GM12878 (cell line): ENCODE measurements at regions not wholly inside any gene's neighbourhood (a gene's known extent, or its start where the extent isn't known, plus 50 kb on each side); places are given as distances from the start of the nearest gene placed in this dataset.

ENCODE experiments used
- ATAC-seq: fragments of 200-7000 bp; cut with Tn5 transposase; 3 replicates; pipeline ENCODE4 v1.9.1; 2020; ENCODE audit warnings: mild to moderate bottlenecking, moderate library complexity
- BruUV-seq: library from RNA; stranded (reverse); fragments of 400-500 nt; replicated peaks from 2 replicates; lab custom pipeline; 2021; lab: Mats Ljungman, UMichigan
- CTCF ChIA-PET: fragments of 300-600 bp; sonication (Branson Sonifier 250); formaldehyde crosslinking; extraction: SDS; loops from one replicate; lab custom pipeline; 2021; ENCODE audit warnings: inconsistent platforms; lab: Yijun Ruan, JAX
- POLR2A ChIA-PET: fragments of 350-600 bp; formaldehyde crosslinking; extraction: SDS; loops from one replicate; lab custom pipeline; 2021; ENCODE audit warnings: inconsistent platforms; lab: Charles Lee
- RAD21 ChIA-PET: fragments of 300-600 bp; sonication (Branson Sonifier 250); formaldehyde crosslinking; loops from one replicate; lab custom pipeline; 2023; ENCODE audit warnings: antibody characterized with exemption; ENCODE audit not compliant: unreplicated experiment; lab: Charles Lee
- SMC1A ChIA-PET: fragments of 300-600 bp; sonication (Branson Sonifier 250); formaldehyde crosslinking; loops from one replicate; lab custom pipeline; 2023; ENCODE audit not compliant: unreplicated experiment, uncharacterized antibody; lab: Charles Lee
- DNase-seq: peaks from one replicate; pipeline ENCODE4 v3.0.0-alpha.2; 2011; ENCODE audit warnings: low read depth, low spot score
- FAIRE-seq: peaks from 3 replicates; lab custom pipeline; 2011; peaks lifted over from hg19 to GRCh38; lab: Jason Lieb, UNC
- H2AFZ ChIP-seq: 2 replicates; pipeline ENCODE4 v1.6.0; 2011; ENCODE audit warnings: low read depth, low read length, control low read depth; ENCODE audit not compliant: control insufficient read depth
- H3K27ac ChIP-seq: 2 replicates; pipeline ENCODE4 v1.5.1; 2011; ENCODE audit warnings: control low read depth; ENCODE audit not compliant: control insufficient read depth, insufficient read depth
- H3K27me3 ChIP-seq, 2 experiments: replicated peaks in 1 of 2; 2 replicates each; pipeline versions ENCODE4 v1.6.0 to v1.6.1; 2011; ENCODE audit warnings: low read length in 1 of 2; ENCODE audit not compliant: control insufficient read depth in 2 of 2, insufficient read depth in 2 of 2
- H3K36me3 ChIP-seq, 2 experiments: 2 replicates each; pipeline ENCODE4 v1.5.1; 2011; ENCODE audit warnings: low read length in 1 of 2; ENCODE audit not compliant: control insufficient read depth in 2 of 2, insufficient read depth in 2 of 2
- H3K4me1 ChIP-seq: 2 replicates; pipeline ENCODE4 v1.6.1; 2011; ENCODE audit warnings: mild to moderate bottlenecking, low read length, moderate library complexity, mixed read lengths; ENCODE audit not compliant: control insufficient read depth, insufficient read depth
- H3K4me2 ChIP-seq: 2 replicates; pipeline ENCODE4 v1.6.0; 2011; ENCODE audit warnings: control low read depth; ENCODE audit not compliant: control insufficient read depth, insufficient read depth
- H3K4me3 ChIP-seq: fragments of 200-600 bp; sonication (generic); 2 replicates; pipeline ENCODE4 v1.5.1; 2016
- H3K79me2 ChIP-seq: 2 replicates; pipeline ENCODE4 v1.6.0; 2011; ENCODE audit warnings: low read length; ENCODE audit not compliant: control insufficient read depth, insufficient read depth
- H3K9ac ChIP-seq: 2 replicates; pipeline ENCODE4 v1.8.0; 2011; ENCODE audit warnings: low read length, control low read depth, mixed read lengths; ENCODE audit not compliant: control insufficient read depth, insufficient read depth
- H3K9me3 ChIP-seq: replicated peaks from 3 replicates; pipeline ENCODE4 v1.5.1; 2011; ENCODE audit warnings: mild to moderate bottlenecking, low read length; ENCODE audit not compliant: control insufficient read depth, insufficient read depth
- H4K20me1 ChIP-seq: 2 replicates; pipeline ENCODE4 v1.6.0; 2011; ENCODE audit not compliant: control insufficient read depth, insufficient read depth
- BHLHE40 ChIP-seq, 2 experiments: fragments of 450-650 bp in 1 of 2; IDR thresholded peaks; 2 replicates each; pipeline ENCODE4 v1.6.1; 2011 to 2017; ENCODE audit warnings: low read depth in 2 of 2, borderline replicate concordance in 1 of 2, improper control_type of control experiment in 1 of 2, low read length in 1 of 2, mild to moderate bottlenecking in 1 of 2
- CHD4 ChIP-seq: fragments of 200-600 bp; sonication (generic); IDR thresholded peaks from 2 replicates; pipeline ENCODE4 v1.6.1; 2016; ENCODE audit warnings: mild to moderate bottlenecking
- CREM ChIP-seq: IDR thresholded peaks from 2 replicates; pipeline ENCODE4 v1.6.1; 2014; ENCODE audit warnings: antibody characterized with exemption, low read depth
- PAX8 ChIP-seq: fragments of 450-650 bp; IDR thresholded peaks from 2 replicates; pipeline ENCODE4 v1.6.1; 2017; ENCODE audit warnings: mild to moderate bottlenecking, moderate library complexity
- SIN3A ChIP-seq: IDR thresholded peaks from 2 replicates; pipeline ENCODE4 v1.6.1; 2012; ENCODE audit warnings: low read depth, low read length, improper control_type of control experiment
- WRNIP1 ChIP-seq: IDR thresholded peaks from 2 replicates; pipeline ENCODE4 v1.6.1; 2011; ENCODE audit warnings: low read depth, low read length, improper control_type of control experiment, borderline replicate concordance
- WGBS: methylation state at CpG from one replicate; pipeline ENCODE4 v1.1.6; 2016; ENCODE audit warnings: low lambda C conversion rate; ENCODE audit not compliant: insufficient replicate concordance, insufficient coverage; ENCODE audit errors: missing lambda C conversion rate; 5-methylcytosine and 5-hydroxymethylcytosine counted together
- in situ Hi-C: fragments of 300-500 bp; cut with MboI; formaldehyde crosslinking; loops from 9 replicates; pipeline ENCODE4 v1.14.3; 2018; ENCODE audit warnings: mixed read lengths
- intact Hi-C: fragments of 100-400 bp; cut with micrococcal nuclease; formaldehyde crosslinking; loops from one replicate; pipeline ENCODE4 v1.14.2; 2022; ENCODE audit not compliant: unreplicated experiment
- TF ChIP-seq, protein P1 (sequence below), 3 experiments: IDR thresholded peaks in 2 of 3; conservative IDR thresholded peaks in 1 of 3; 2 replicates each; pipeline ENCODE4 v1.5.1; 2011; ENCODE audit warnings: low read depth in 3 of 3, low read length in 3 of 3, mild to moderate bottlenecking in 3 of 3, control low read depth in 2 of 3, moderate library complexity in 2 of 3, inconsistent platforms in 1 of 3, mixed read lengths in 1 of 3; ENCODE audit not compliant: control insufficient read depth in 2 of 3, insufficient read depth in 1 of 3; ENCODE audit errors: extremely low read depth in 1 of 3

GRCh38 chr9:108184941-108185340 lies 670.8 kb downstream of the ACTL7B start:
- ChIA-PET SMC1A (no interaction called here), CTCF (no interaction called here), RAD21 (interaction anchor here (0.7 kb wide), 1 partner anchor 27 kb away, joined by 3 read pairs; no protein-coding TSS in a partner anchor), POLR2A (no interaction called here)
- H3K9ac ChIP-seq = no peak overlapping the region
- DNase-seq (no peak), FAIRE-seq (no peak), ATAC-seq (no peak)
- H3K4me1 ChIP-seq = no peaks in the 10 kb centered on the region
- H3K79me2 ChIP-seq = no peaks in the 10 kb centered on the region
- no peak overlapping the region for H2AFZ ChIP-seq
- no peaks in the 10 kb centered on the region for H4K20me1 ChIP-seq
- no peak overlapping the region for H3K4me2 ChIP-seq
- no peak overlapping the region for H3K27ac ChIP-seq
- H3K4me3 ChIP-seq = no peak overlapping the region
- TF ChIP-seq BHLHE40 (IDR thresholded peaks at IDR 0.05; ENCODE audit: borderline replicate concordance in 1 of 2, low read depth in 2 of 2, low read length in 1 of 2) (no peak), PAX8 (no peak), CREM (no peak), WRNIP1 (no peak), CHD4 (no peak), SIN3A (no peak)
- TF ChIP-seq, protein P1, sequence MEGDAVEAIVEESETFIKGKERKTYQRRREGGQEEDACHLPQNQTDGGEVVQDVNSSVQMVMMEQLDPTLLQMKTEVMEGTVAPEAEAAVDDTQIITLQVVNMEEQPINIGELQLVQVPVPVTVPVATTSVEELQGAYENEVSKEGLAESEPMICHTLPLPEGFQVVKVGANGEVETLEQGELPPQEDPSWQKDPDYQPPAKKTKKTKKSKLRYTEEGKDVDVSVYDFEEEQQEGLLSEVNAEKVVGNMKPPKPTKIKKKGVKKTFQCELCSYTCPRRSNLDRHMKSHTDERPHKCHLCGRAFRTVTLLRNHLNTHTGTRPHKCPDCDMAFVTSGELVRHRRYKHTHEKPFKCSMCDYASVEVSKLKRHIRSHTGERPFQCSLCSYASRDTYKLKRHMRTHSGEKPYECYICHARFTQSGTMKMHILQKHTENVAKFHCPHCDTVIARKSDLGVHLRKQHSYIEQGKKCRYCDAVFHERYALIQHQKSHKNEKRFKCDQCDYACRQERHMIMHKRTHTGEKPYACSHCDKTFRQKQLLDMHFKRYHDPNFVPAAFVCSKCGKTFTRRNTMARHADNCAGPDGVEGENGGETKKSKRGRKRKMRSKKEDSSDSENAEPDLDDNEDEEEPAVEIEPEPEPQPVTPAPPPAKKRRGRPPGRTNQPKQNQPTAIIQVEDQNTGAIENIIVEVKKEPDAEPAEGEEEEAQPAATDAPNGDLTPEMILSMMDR (IDR thresholded peaks at IDR 0.05 in 2 of 3, conservative IDR thresholded peaks at IDR 0.05 in 1 of 3; ENCODE audit: control insufficient read depth in 2 of 3, extremely low read depth in 1 of 3, insufficient read depth in 1 of 3, low read depth in 3 of 3, low read length in 3 of 3) = no peak
- no peaks in the 10 kb centered on the region for H3K36me3 ChIP-seq
- no peaks in the 10 kb centered on the region for H3K27me3 ChIP-seq
- intact Hi-C loops (no loop called here), in situ Hi-C loops (no loop called here)
- H3K9me3 ChIP-seq = no peaks in the 10 kb centered on the region
- no TSS peak for BruUV-seq
- 0% methylated on average over 3 of the region's 3 CpGs for WGBS
